Prostate gland (tissue), 2 donors: ENCODE measurements at regions not wholly inside any gene's neighbourhood (a gene's known extent, or its start where the extent isn't known, plus 50 kb on each side); places are given as distances from the start of the nearest gene placed in this dataset.
"Not testable (repeated sequence)": the region's sequence is repeated elsewhere in the genome, so short reads cannot be mapped to it uniquely, and the experiment has no call there.

ENCODE experiments used
- DNase-seq: peaks from one replicate; pipeline ENCODE4 v3.0.0-alpha.2; 2019; ENCODE audit warnings: low spot score
- H3K27ac ChIP-seq, 2 donors: fragments of 200-600 bp; sonication (generic); 2 replicates each; pipeline ENCODE4 v1.5.1; 2017 to 2019
- H3K27me3 ChIP-seq: fragments of 200-600 bp; sonication (generic); replicated peaks from 2 replicates; pipeline ENCODE4 v1.5.1; 2019; ENCODE audit not compliant: insufficient read depth
- H3K36me3 ChIP-seq, 2 donors: fragments of 200-600 bp; sonication (generic); 1 replicate in 1 of 2; 2 replicates in 1 of 2; pipeline versions ENCODE4 v1.5.1 to v1.8.1; 2017 to 2019
- H3K4me1 ChIP-seq: fragments of 200-600 bp; sonication (generic); replicated peaks from 2 replicates; pipeline ENCODE4 v1.5.1; 2019
- H3K4me3 ChIP-seq, 2 donors: fragments of 200-600 bp; sonication (generic); 2 replicates each; pipeline ENCODE4 v1.5.1; 2017 to 2019
- H3K9me3 ChIP-seq: fragments of 200-600 bp; sonication (generic); 2 replicates; pipeline ENCODE4 v1.5.1; 2017
- CTCF ChIP-seq, 4 experiments: fragments of 200-600 bp in 2 of 4; fragments of 450-650 bp in 2 of 4; sonication (generic) in 2 of 4; IDR thresholded peaks; 1 replicate in 3 of 4; 2 replicates in 1 of 4; pipeline ENCODE4 v1.5.1; 2016 to 2019; ENCODE audit warnings: antibody characterized with exemption in 4 of 4, mild to moderate bottlenecking in 2 of 4, moderate library complexity in 2 of 4
- POLR2A ChIP-seq: fragments of 450-650 bp; IDR thresholded peaks from one replicate; pipeline ENCODE4 v1.6.1; 2016; ENCODE audit warnings: antibody characterized with exemption, mild to moderate bottlenecking
- POLR2AphosphoS5 ChIP-seq: sonication (generic); formaldehyde crosslinking; IDR thresholded peaks from one replicate; pipeline ENCODE4 v1.6.1; 2017; ENCODE audit warnings: antibody characterized with exemption
- WGBS: methylation state at CpG from one replicate; pipeline ENCODE4 v1.1.5; 2018; 5-methylcytosine and 5-hydroxymethylcytosine counted together
- intact Hi-C: fragments of 100-400 bp; cut with DNase I; formaldehyde crosslinking; loops from one replicate; pipeline ENCODE4 v1.14.2; 2022

GRCh38 chr16:48959747-48960146, 321.9 kb downstream of the CBLN1 start:
- Histone ChIP-seq H3K27ac (no peak overlapping the region), H3K9me3 (no peaks in the 10 kb centered on the region), H3K4me3 (no peak overlapping the region), H3K36me3 (no peaks in the 10 kb centered on the region), H3K27me3 (no peaks in the 10 kb centered on the region), H3K4me1 (no peaks in the 10 kb centered on the region)
- TF ChIP-seq CTCF (IDR thresholded peaks at IDR 0.05) = no peak
- TF ChIP-seq POLR2A = no peak
- no peak for TF ChIP-seq POLR2AphosphoS5
- no peak for DNase-seq
- intact Hi-C loops = no loop called here

GRCh38 chr16:48959204-48959603, 322.4 kb downstream of the CBLN1 start:
- intact Hi-C loops = no loop called here
- H3K27ac ChIP-seq = no peak overlapping the region
- H3K4me3 ChIP-seq = no peak overlapping the region
- TF ChIP-seq POLR2AphosphoS5 (no peak), POLR2A (no peak)
- 55% methylated on average over 3 of the region's 3 CpGs for WGBS
- DNase-seq = no peak
- H3K36me3 ChIP-seq = no peaks in the 10 kb centered on the region
- no peaks in the 10 kb centered on the region for H3K9me3 ChIP-seq
- no peaks in the 10 kb centered on the region for H3K4me1 ChIP-seq
- no peaks in the 10 kb centered on the region for H3K27me3 ChIP-seq

DNA sequence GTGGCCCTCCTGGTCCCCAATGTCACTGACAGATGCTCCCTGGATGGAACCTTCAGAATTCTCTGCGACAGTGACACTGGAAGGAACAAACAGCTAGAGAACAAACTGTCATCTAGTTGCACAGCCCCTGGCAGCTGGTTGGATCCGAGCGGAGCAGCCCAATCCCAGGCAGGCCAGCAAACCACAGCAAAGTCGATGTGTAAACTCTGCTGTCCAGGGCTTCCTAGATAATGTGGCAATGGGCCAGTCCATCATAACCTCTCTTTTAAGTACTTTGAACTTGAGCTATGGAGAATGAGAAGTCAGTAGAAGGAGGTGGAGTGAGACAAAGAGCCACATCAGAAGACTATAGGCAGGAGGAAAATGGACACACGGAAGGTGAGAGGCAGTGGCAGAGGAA, 323.0 kb downstream of the CBLN1 start:
- no peak overlapping the region for H3K4me3 ChIP-seq
- no peak overlapping the region for H3K27ac ChIP-seq
- no peaks in the 10 kb centered on the region for H3K4me1 ChIP-seq
- intact Hi-C loops = no loop called here
- TF ChIP-seq POLR2A (no peak), POLR2AphosphoS5 (no peak), CTCF (IDR thresholded peaks at IDR 0.05) (no peak)
- no peak for DNase-seq
- no peaks in the 10 kb centered on the region for H3K36me3 ChIP-seq
- no peaks in the 10 kb centered on the region for H3K27me3 ChIP-seq
- 68% methylated on average over 5 of the region's 5 CpGs for WGBS
- no peaks in the 10 kb centered on the region for H3K9me3 ChIP-seq

DNA sequence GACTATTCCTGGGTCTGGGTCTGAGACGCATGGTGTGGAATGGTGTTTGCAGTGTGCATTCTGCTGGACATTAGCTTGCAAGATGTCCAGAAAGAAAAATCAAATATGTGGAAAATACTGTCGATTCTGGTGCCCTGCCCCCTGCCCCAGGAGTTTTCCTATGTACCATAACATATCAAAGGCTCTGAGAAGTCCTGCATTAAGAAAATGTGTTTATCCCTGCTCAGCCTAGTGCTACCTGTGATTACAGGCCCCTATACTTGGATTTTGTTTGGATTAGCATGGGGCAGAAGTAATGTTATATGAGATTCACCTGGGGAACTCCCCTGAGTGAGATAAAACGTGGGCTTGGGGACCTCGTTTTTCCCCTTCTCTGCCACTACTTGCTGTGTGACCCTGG, 325.0 kb downstream of the CBLN1 start:
- 71% methylated on average over 4 of the region's 4 CpGs for WGBS
- Histone ChIP-seq H3K4me3 (no peak overlapping the region), H3K9me3 (no peaks in the 10 kb centered on the region), H3K4me1 (no peaks in the 10 kb centered on the region), H3K27me3 (no peaks in the 10 kb centered on the region), H3K36me3 (no peaks in the 10 kb centered on the region), H3K27ac (no peak overlapping the region)
- DNase-seq = no peak
- intact Hi-C loops = no loop called here
- TF ChIP-seq CTCF (IDR thresholded peaks at IDR 0.05) = no peak
- no peak for TF ChIP-seq POLR2A
- no peak for TF ChIP-seq POLR2AphosphoS5

DNA sequence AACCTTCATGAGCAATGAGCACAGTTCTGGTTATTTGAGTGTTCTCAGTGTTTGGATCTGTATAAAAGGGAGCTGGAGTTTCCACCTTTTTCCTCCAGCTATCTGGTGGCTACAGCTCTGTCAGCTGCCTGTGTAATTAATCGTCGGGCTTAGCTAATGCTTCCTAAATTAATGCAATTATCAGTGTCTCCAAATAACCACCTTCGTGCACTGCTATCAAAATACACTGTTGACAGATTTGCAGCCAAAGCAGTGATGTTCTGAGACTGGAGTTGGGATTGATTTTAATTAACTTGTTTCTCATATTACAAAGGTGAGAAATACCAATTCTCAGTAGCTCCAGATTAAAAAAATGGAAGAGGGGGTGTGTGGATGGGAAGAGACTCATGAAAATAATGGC, 325.8 kb downstream of the CBLN1 start:
- 50% methylated on average over 3 of the region's 3 CpGs for WGBS
- intact Hi-C loops = no loop called here
- H3K4me1 ChIP-seq = no peaks in the 10 kb centered on the region
- TF ChIP-seq POLR2A (no peak), POLR2AphosphoS5 (no peak), CTCF (IDR thresholded peaks at IDR 0.05) (no peak)
- H3K9me3 ChIP-seq = no peaks in the 10 kb centered on the region
- no peak overlapping the region for H3K4me3 ChIP-seq
- no peaks in the 10 kb centered on the region for H3K27me3 ChIP-seq
- no peak for DNase-seq
- no peak overlapping the region for H3K27ac ChIP-seq
- no peaks in the 10 kb centered on the region for H3K36me3 ChIP-seq

DNA sequence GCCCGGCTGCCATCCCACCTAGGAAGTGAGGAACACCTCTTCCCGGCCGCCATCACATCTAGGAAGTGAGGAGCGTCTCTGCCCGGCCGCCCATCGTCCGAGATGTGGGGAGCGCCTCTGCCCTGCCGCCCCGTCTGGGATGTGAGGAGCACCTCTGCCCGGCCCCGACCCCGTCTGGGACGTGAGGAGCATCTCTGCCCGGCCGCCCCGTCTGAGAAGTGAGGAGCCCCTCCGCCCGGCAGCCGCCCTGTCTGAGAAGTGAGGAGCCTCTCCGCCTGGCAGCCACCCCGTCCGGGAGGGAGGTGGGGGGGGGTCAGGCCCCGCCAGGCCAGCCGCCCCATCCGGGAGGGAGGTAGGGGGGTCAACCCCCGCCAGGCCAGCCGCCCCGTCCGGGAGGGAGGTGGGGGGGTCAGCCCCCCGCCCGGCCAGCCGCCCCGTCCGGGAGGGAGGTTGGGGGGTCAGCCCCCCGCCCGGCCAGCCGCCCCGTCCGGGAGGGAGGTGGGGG, 330.0 kb downstream of the CBLN1 start:
- H3K36me3 ChIP-seq, H3K4me3 ChIP-seq, H3K27me3 ChIP-seq, H3K4me1 ChIP-seq, H3K27ac ChIP-seq, H3K9me3 ChIP-seq, intact Hi-C loops, DNase-seq: not testable (repeated sequence)
- WGBS = 96% methylated on average over 5 of the region's 41 CpGs
